ENCODE measurements at regions not wholly inside any gene's neighbourhood (a gene's known extent, or its start where the extent isn't known, plus 50 kb on each side); places are given as distances from the start of the nearest gene placed in this dataset.

DNA sequence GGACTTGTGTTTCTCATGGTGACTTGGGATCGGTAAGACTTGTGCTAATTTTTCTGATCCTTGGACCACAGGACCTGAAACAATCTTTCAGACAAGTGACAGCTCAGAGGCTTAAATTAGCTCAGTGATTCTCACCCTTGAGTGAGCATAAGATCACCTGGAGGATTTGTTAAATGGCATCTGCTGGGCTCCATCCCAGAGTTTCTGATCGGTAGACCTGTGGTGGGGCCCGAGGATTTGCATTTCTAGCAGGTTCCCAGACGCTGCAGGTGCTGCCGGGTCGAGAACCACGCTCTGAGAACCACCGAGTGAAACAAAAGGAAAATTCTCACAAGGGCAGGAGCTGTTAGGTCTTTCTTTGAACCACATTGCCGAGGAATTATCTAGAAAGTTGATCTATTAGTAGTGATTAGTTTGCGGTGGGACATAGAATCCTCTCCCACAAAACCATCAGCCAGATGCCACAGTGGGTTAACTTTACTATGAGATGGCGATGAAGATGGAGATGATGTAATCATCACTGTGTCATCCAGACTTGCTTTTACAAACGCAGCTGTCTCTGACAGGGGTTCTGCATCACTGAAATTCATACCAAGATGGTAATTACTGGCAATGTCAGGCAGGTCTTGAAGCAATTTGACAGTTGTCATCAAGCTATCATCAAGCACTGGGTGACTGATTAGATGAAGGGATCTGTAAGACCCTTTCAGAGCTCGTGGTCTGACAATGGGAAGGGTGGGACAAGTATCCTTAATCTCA, 184.0 kb downstream of the AACS start:
- H3K9me2 ChIP-seq (replicated peaks; ENCODE audit: insufficient read depth, low read length), result no peaks in the 10 kb centered on the region
- peak overlapping the region; percentile 54 for H3K9ac ChIP-seq (ENCODE audit: low read length)
- H3K27me3 ChIP-seq (ENCODE audit: low read length), result no peaks in the 10 kb centered on the region; the same call in 1 of the 2 replicates
- peaks cover 54% of the 10 kb centered on the region for H3K4me1 ChIP-seq (ENCODE audit: low read length)
- no peaks in the 10 kb centered on the region for H3K79me2 ChIP-seq (ENCODE audit: low read length)
- H3K27ac ChIP-seq (ENCODE audit: low read length), result peak overlapping the region; percentile 88
- no peak overlapping the region for H2AFZ ChIP-seq (ENCODE audit: low read length)
- peaks cover 3% of the 10 kb centered on the region; the same call in 1 of the 2 replicates for H3K9me3 ChIP-seq (ENCODE audit: low read length)
- no peaks in the 10 kb centered on the region for H4K20me1 ChIP-seq (ENCODE audit: insufficient read depth, low read depth, low read length)
- H3K36me3 ChIP-seq (ENCODE audit: insufficient read depth, low read length), result no peaks in the 10 kb centered on the region
- H3K4me3 ChIP-seq (ENCODE audit: low read length), result peak overlapping the region; percentile 50
- peak; percentile 78 for DNase-seq
- peak overlapping the region; percentile 63 for H3K4me2 ChIP-seq (ENCODE audit: low read depth, low read length, poor library complexity, severe bottlenecking)

DNA sequence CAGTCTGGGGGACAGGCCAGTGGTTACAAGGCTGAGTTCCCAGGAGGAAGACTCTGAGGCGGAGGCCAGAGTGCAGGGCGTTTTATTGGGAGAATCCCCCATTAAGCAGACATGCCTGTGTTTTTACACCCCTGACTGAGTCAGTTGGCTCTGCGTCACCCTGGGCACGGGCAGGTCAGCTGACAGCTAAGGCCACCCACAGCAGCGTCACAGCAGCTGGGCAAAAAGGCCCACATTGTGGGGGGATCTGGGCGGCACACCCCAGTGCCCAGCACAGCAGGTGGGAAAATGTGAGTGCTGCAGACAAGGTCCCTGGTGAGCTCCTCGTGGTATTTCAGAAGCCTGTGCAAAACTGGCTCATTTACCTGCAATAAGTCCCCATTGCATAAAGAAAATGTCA, 184.7 kb downstream of the AACS start:
- DNase-seq, result peak; percentile 80
- no peaks in the 10 kb centered on the region for H3K36me3 ChIP-seq (ENCODE audit: insufficient read depth, low read length)
- peak overlapping the region; percentile 54 for H3K9ac ChIP-seq (ENCODE audit: low read length)
- H3K79me2 ChIP-seq (ENCODE audit: low read length), result no peaks in the 10 kb centered on the region
- peak overlapping the region; percentile 63 for H3K4me2 ChIP-seq (ENCODE audit: low read depth, low read length, poor library complexity, severe bottlenecking)
- H3K4me3 ChIP-seq (ENCODE audit: low read length), result peak overlapping the region; percentile 50; the same call in 1 of the 2 replicates
- H2AFZ ChIP-seq (ENCODE audit: low read length), result no peak overlapping the region
- H3K9me2 ChIP-seq (replicated peaks; ENCODE audit: insufficient read depth, low read length), result no peaks in the 10 kb centered on the region
- peak overlapping the region; percentile 88 for H3K27ac ChIP-seq (ENCODE audit: low read length)
- peaks cover 47% of the 10 kb centered on the region for H3K4me1 ChIP-seq (ENCODE audit: low read length)
- H4K20me1 ChIP-seq (ENCODE audit: insufficient read depth, low read depth, low read length), result no peaks in the 10 kb centered on the region
- peaks cover 3% of the 10 kb centered on the region; the same call in 1 of the 2 replicates for H3K9me3 ChIP-seq (ENCODE audit: low read length)
- H3K27me3 ChIP-seq (ENCODE audit: low read length), result no peaks in the 10 kb centered on the region; the same call in 1 of the 2 replicates

- H3K9ac ChIP-seq (ENCODE audit: low read length), result no peak overlapping the region
- H3K79me2 ChIP-seq (ENCODE audit: low read length), result no peaks in the 10 kb centered on the region
- H3K9me2 ChIP-seq (replicated peaks; ENCODE audit: insufficient read depth, low read length), result no peaks in the 10 kb centered on the region
- no peak overlapping the region for H3K4me2 ChIP-seq (ENCODE audit: low read depth, low read length, poor library complexity, severe bottlenecking)
- no peak overlapping the region for H3K27ac ChIP-seq (ENCODE audit: low read length)
- no peak overlapping the region for H2AFZ ChIP-seq (ENCODE audit: low read length)
- H3K4me3 ChIP-seq (ENCODE audit: low read length), result no peak overlapping the region
- DNase-seq, result no peak
- H4K20me1 ChIP-seq (ENCODE audit: insufficient read depth, low read depth, low read length), result no peaks in the 10 kb centered on the region
- no peaks in the 10 kb centered on the region; the same call in 1 of the 2 replicates for H3K27me3 ChIP-seq (ENCODE audit: low read length)
- H3K4me1 ChIP-seq (ENCODE audit: low read length), result peaks cover 39% of the 10 kb centered on the region
- no peaks in the 10 kb centered on the region for H3K9me3 ChIP-seq (ENCODE audit: low read length)
- no peaks in the 10 kb centered on the region for H3K36me3 ChIP-seq (ENCODE audit: insufficient read depth, low read length)
Observed at GRCh38 chr12:125254236-125254635, 189.0 kb downstream of the AACS start.

- Histone ChIP-seq H3K27me3 (ENCODE audit: low read length) (no peaks in the 10 kb centered on the region; the same call in 1 of the 2 replicates), H3K36me3 (ENCODE audit: insufficient read depth, low read length) (no peaks in the 10 kb centered on the region), H3K9me3 (ENCODE audit: low read length) (no peaks in the 10 kb centered on the region), H3K9ac (ENCODE audit: low read length) (no peak overlapping the region), H4K20me1 (ENCODE audit: insufficient read depth, low read depth, low read length) (no peaks in the 10 kb centered on the region), H3K9me2 (replicated peaks; ENCODE audit: insufficient read depth, low read length) (no peaks in the 10 kb centered on the region), H3K4me1 (ENCODE audit: low read length) (peaks cover 33% of the 10 kb centered on the region), H3K79me2 (ENCODE audit: low read length) (no peaks in the 10 kb centered on the region), H2AFZ (ENCODE audit: low read length) (no peak overlapping the region), H3K4me3 (ENCODE audit: low read length) (no peak overlapping the region), H3K27ac (ENCODE audit: low read length) (no peak overlapping the region), H3K4me2 (ENCODE audit: low read depth, low read length, poor library complexity, severe bottlenecking) (no peak overlapping the region)
- no peak for DNase-seq
Observed at GRCh38 chr12:125254856-125255255, 189.6 kb downstream of the AACS start.

- H3K27ac ChIP-seq (ENCODE audit: low read length), result no peak overlapping the region
- H3K4me1 ChIP-seq (ENCODE audit: low read length), result peaks cover 21% of the 10 kb centered on the region
- no peaks in the 10 kb centered on the region for H4K20me1 ChIP-seq (ENCODE audit: insufficient read depth, low read depth, low read length)
- no peak overlapping the region for H3K9ac ChIP-seq (ENCODE audit: low read length)
- no peaks in the 10 kb centered on the region; the same call in 1 of the 2 replicates for H3K27me3 ChIP-seq (ENCODE audit: low read length)
- no peak for DNase-seq
- H3K4me3 ChIP-seq (ENCODE audit: low read length), result 0 out of 2 replicates have a peak overlapping the region, but pooled peaks have one; percentile 2
- no peak overlapping the region for H2AFZ ChIP-seq (ENCODE audit: low read length)
- H3K9me2 ChIP-seq (replicated peaks; ENCODE audit: insufficient read depth, low read length), result no peaks in the 10 kb centered on the region
- no peaks in the 10 kb centered on the region for H3K36me3 ChIP-seq (ENCODE audit: insufficient read depth, low read length)
- H3K4me2 ChIP-seq (ENCODE audit: low read depth, low read length, poor library complexity, severe bottlenecking), result peak overlapping the region; percentile 42
- H3K9me3 ChIP-seq (ENCODE audit: low read length), result no peaks in the 10 kb centered on the region
- H3K79me2 ChIP-seq (ENCODE audit: low read length), result no peaks in the 10 kb centered on the region
Observed at GRCh38 chr12:125255935-125256633, 190.8 kb downstream of the AACS start.

GRCh38 chr12:125256634-125256936, 191.3 kb downstream of the AACS start:
- Histone ChIP-seq H3K4me1 (ENCODE audit: low read length) (peaks cover 16% of the 10 kb centered on the region), H2AFZ (ENCODE audit: low read length) (no peak overlapping the region), H3K27ac (ENCODE audit: low read length) (no peak overlapping the region), H3K4me3 (ENCODE audit: low read length) (0 out of 2 replicates have a peak overlapping the region, but pooled peaks have one; percentile 2), H3K9me3 (ENCODE audit: low read length) (no peaks in the 10 kb centered on the region), H3K9ac (ENCODE audit: low read length) (no peak overlapping the region; the same call in 1 of the 2 replicates), H3K79me2 (ENCODE audit: low read length) (no peaks in the 10 kb centered on the region), H3K4me2 (ENCODE audit: low read depth, low read length, poor library complexity, severe bottlenecking) (peak overlapping the region; percentile 42), H3K9me2 (replicated peaks; ENCODE audit: insufficient read depth, low read length) (no peaks in the 10 kb centered on the region), H3K36me3 (ENCODE audit: insufficient read depth, low read length) (no peaks in the 10 kb centered on the region), H3K27me3 (ENCODE audit: low read length) (no peaks in the 10 kb centered on the region; the same call in 1 of the 2 replicates), H4K20me1 (ENCODE audit: insufficient read depth, low read depth, low read length) (no peaks in the 10 kb centered on the region)
- DNase-seq, result no peak

DNA sequence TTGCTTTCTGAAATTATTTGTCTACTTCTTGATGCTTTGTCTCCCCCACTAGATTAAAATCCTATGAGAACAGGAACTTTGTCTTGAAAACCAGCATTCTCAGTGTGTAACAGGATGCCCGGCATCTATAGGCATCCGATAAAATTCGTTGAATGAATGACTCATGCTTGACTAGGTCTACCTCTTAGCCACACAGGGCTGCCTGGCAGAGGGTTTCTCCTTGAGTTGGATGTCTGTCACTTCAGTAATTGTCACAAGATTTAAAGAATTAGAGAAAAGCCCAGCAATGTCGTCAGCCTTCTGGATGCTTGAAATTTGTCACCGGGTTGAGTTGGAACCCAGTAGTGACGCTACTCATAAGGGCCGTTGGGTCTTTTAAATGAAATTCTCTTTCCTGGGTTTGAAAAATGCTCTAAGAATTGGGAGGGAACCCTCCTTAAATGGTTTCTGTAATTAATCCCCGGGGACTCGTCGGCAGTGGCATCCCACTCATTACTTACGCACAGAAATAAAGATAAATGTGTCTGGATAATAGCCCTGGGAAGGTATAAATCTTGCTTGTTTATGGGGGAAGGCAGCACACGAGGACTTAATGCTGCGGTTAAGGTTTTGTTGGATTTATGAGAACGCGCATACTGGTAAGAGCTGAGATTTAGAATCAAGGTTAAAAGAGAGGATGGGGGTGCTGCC, 194.1 kb downstream of the AACS start:
- no peaks in the 10 kb centered on the region for H3K9me2 ChIP-seq (replicated peaks; ENCODE audit: insufficient read depth, low read length)
- H3K79me2 ChIP-seq (ENCODE audit: low read length), result no peaks in the 10 kb centered on the region
- H3K36me3 ChIP-seq (ENCODE audit: insufficient read depth, low read length), result no peaks in the 10 kb centered on the region
- DNase-seq, result no peak
- H3K9me3 ChIP-seq (ENCODE audit: low read length), result no peaks in the 10 kb centered on the region
- H3K4me1 ChIP-seq (ENCODE audit: low read length), result peaks cover 14% of the 10 kb centered on the region
- H2AFZ ChIP-seq (ENCODE audit: low read length), result no peak overlapping the region
- H3K4me3 ChIP-seq (ENCODE audit: low read length), result no peak overlapping the region
- no peak overlapping the region for H3K4me2 ChIP-seq (ENCODE audit: low read depth, low read length, poor library complexity, severe bottlenecking)
- no peaks in the 10 kb centered on the region for H4K20me1 ChIP-seq (ENCODE audit: insufficient read depth, low read depth, low read length)
- H3K27ac ChIP-seq (ENCODE audit: low read length), result no peak overlapping the region
- H3K9ac ChIP-seq (ENCODE audit: low read length), result no peak overlapping the region
- no peaks in the 10 kb centered on the region; the same call in 1 of the 2 replicates for H3K27me3 ChIP-seq (ENCODE audit: low read length)

GRCh38 chr12:125262851-125263250, 197.6 kb downstream of the AACS start:
- Histone ChIP-seq H3K9me2 (replicated peaks; ENCODE audit: insufficient read depth, low read length) (no peaks in the 10 kb centered on the region), H4K20me1 (ENCODE audit: insufficient read depth, low read depth, low read length) (no peaks in the 10 kb centered on the region)

More at GRCh38 chr12:125262851-125263250, 197.6 kb downstream of the AACS start:
- H3K9me3 ChIP-seq (ENCODE audit: low read length), result no peaks in the 10 kb centered on the region
- no peaks in the 10 kb centered on the region for H3K36me3 ChIP-seq (ENCODE audit: insufficient read depth, low read length)
- H3K27ac ChIP-seq (ENCODE audit: low read length), result no peak overlapping the region
- H3K4me1 ChIP-seq (ENCODE audit: low read length), result no peaks in the 10 kb centered on the region
- no peak overlapping the region for H2AFZ ChIP-seq (ENCODE audit: low read length)
- H3K4me2 ChIP-seq (ENCODE audit: low read depth, low read length, poor library complexity, severe bottlenecking), result no peak overlapping the region
- no peak overlapping the region for H3K4me3 ChIP-seq (ENCODE audit: low read length)
- DNase-seq, result no peak
- no peak overlapping the region for H3K9ac ChIP-seq (ENCODE audit: low read length)
- no peaks in the 10 kb centered on the region for H3K79me2 ChIP-seq (ENCODE audit: low read length)
- H3K27me3 ChIP-seq (ENCODE audit: low read length), result no peaks in the 10 kb centered on the region; the same call in 1 of the 2 replicates
